ENCODE measurements at regions not wholly inside any gene's neighbourhood (a gene's known extent, or its start where the extent isn't known, plus 50 kb on each side); places are given as distances from the start of the nearest gene placed in this dataset.
"Not testable (repeated sequence)": the region's sequence is repeated elsewhere in the genome, so short reads cannot be mapped to it uniquely, and the experiment has no call there.

- no peak for DNase-seq
Measured at GRCh38 chr12:30329281-30329680, 366.4 kb downstream of the IPO8 start.

GRCh38 chr12:30323008-30323407 lies 372.7 kb downstream of the IPO8 start:
- no peak for DNase-seq

- no peak for DNase-seq
Measured at GRCh38 chr12:30320561-30320960, 375.1 kb downstream of the IPO8 start.

GRCh38 chr12:30314506-30315100 lies 381.1 kb downstream of the IPO8 start:
- no peak for DNase-seq

GRCh38 chr12:30308010-30308717 lies 387.5 kb downstream of the IPO8 start:
- DNase-seq, result no peak

GRCh38 chr12:30304528-30304927 lies 391.1 kb downstream of the IPO8 start:
- DNase-seq, result no peak

- no peak for DNase-seq
Measured at GRCh38 chr12:30301291-30301690, 394.4 kb downstream of the IPO8 start.

GRCh38 chr12:30296486-30296885 lies 399.2 kb downstream of the IPO8 start:
- no peak for DNase-seq

- DNase-seq, result no peak
Measured at GRCh38 chr12:30286345-30286926, 409.2 kb downstream of the IPO8 start.

- DNase-seq, result no peak
Measured at GRCh38 chr12:30278401-30278800, 417.3 kb downstream of the IPO8 start.

- DNase-seq, result not testable (repeated sequence)
Measured at GRCh38 chr12:30272515-30272914, 423.2 kb downstream of the IPO8 start.

- DNase-seq, result no peak
Measured at GRCh38 chr12:30269496-30269895, 426.2 kb downstream of the IPO8 start.

GRCh38 chr12:30268041-30268440 lies 427.6 kb downstream of the IPO8 start:
- no peak for DNase-seq

GRCh38 chr12:30263434-30263833 lies 432.2 kb downstream of the IPO8 start:
- no peak for DNase-seq

GRCh38 chr12:30257618-30258017 lies 438.1 kb downstream of the IPO8 start:
- DNase-seq, result no peak

- no peak for DNase-seq
Measured at GRCh38 chr12:30251546-30251945, 444.1 kb downstream of the IPO8 start.

- DNase-seq, result no peak
Measured at GRCh38 chr12:30243426-30243825, 452.2 kb downstream of the IPO8 start.

GRCh38 chr12:30219047-30219446 lies 435.3 kb upstream of the TMTC1 start:
- no peak for DNase-seq

GRCh38 chr12:30218073-30218472 lies 434.3 kb upstream of the TMTC1 start:
- no peak for DNase-seq

- DNase-seq, result no peak
Measured at GRCh38 chr12:30213166-30213565, 429.4 kb upstream of the TMTC1 start.

GRCh38 chr12:30211743-30212142 lies 428.0 kb upstream of the TMTC1 start:
- no peak for DNase-seq

GRCh38 chr12:30203981-30204380 lies 420.2 kb upstream of the TMTC1 start:
- DNase-seq, result no peak

GRCh38 chr12:30202521-30203254 lies 418.9 kb upstream of the TMTC1 start:
- no peak for DNase-seq
